HG03354 (cell line): ENCODE measurements at regions not wholly inside any gene's neighbourhood (a gene's known extent, or its start where the extent isn't known, plus 50 kb on each side); places are given as distances from the start of the nearest gene placed in this dataset.
"Not testable (repeated sequence)": the region's sequence is repeated elsewhere in the genome, so short reads cannot be mapped to it uniquely, and the experiment has no call there.

Experiments used
- ATAC-seq: cut with Tn5 transposase; IDR thresholded peaks from one replicate; pipeline ENCODE4 v1.9.1; 2021; ENCODE audit warnings: mild to moderate bottlenecking; ENCODE audit not compliant: unreplicated experiment, poor library complexity, severe bottlenecking

GRCh38 chr7:148507064-148507573, 83.4 kb upstream of the C7orf33 start:
- peak; percentile 97 for ATAC-seq

DNA sequence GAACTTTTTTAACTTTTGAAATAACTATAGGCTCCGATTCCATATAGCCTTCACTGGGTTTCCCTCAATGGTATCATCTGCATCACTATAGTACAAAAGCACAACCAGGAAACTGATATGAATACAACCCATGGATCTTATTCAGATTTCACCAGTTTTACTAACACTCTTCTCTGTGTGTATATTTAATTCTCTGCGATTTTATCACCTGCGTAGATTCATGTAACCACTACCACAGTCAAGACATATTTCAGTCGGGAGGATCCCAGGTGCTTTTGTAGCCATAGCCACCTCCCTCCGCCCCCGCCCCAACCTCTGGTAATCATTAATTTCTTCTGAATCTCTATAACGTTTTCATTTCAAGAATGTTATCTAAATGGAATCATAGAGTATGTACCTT, 82.8 kb upstream of the C7orf33 start:
- no peak for ATAC-seq

- no peak for ATAC-seq
Observed at GRCh38 chr7:148514236-148514635, 76.3 kb upstream of the C7orf33 start.

DNA sequence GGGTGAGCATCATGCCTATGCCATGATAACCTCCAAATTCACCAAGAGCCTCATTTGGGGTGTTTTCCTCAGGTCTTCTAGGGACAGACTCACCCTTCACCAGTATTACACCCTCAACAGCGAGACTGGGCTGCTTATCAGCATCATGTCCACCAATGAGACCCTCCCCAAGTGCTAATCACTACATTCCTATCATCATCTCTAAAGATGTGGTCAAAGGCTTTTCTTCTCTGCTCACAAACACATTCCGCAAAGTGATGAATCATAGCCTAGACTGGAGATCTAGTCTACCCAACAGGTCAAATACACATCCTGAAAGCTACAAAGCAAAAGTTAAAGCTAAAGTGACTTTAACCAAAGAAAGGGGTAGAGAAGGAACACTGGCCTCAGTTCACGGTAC, 75.3 kb upstream of the C7orf33 start:
- no peak for ATAC-seq

- ATAC-seq, result no peak
Observed at GRCh38 chr7:148515728-148516695, 74.6 kb upstream of the C7orf33 start.

GRCh38 chr7:148519386-148519785, 71.2 kb upstream of the C7orf33 start:
- ATAC-seq, result not testable (repeated sequence)

- ATAC-seq, result no peak
Observed at GRCh38 chr7:148521271-148521670, 69.3 kb upstream of the C7orf33 start.

DNA sequence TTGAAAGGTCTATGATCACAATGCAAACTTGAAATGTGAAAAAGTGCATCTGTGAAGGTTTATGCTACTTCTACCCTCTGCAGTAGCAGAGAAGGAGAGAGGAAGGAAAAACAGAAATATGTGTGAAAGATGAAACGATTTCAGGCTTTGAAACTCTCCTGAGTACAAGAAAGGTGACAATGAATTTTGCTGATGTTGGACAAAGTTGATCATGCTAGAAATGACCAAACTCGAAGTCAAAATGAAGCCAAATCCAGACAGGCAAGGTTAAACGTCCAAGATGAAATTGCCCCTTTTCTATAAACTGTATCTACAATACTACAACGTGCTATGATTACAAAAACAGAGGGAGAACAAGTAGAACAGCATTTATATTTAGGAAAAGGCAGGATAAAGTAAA, 67.0 kb upstream of the C7orf33 start:
- no peak for ATAC-seq

- ATAC-seq, result no peak
Observed at GRCh38 chr7:148524479-148525224, 65.9 kb upstream of the C7orf33 start.

GRCh38 chr7:148527717-148528168, 62.8 kb upstream of the C7orf33 start:
- ATAC-seq, result peak; percentile 100

GRCh38 chr7:148535217-148535616, 55.3 kb upstream of the C7orf33 start:
- ATAC-seq, result peak; percentile 76

GRCh38 chr7:148537435-148537834, 53.1 kb upstream of the C7orf33 start:
- no peak for ATAC-seq

- ATAC-seq, result no peak
Observed at GRCh38 chr7:148540041-148540738, 50.4 kb upstream of the C7orf33 start.
